ENCODE measurements at regions not wholly inside any gene's neighbourhood (a gene's known extent, or its start where the extent isn't known, plus 50 kb on each side); places are given as distances from the start of the nearest gene placed in this dataset.
"Not testable (repeated sequence)": the region's sequence is repeated elsewhere in the genome, so short reads cannot be mapped to it uniquely, and the experiment has no call there.

GRCh38 chr4:131304686-131305085 lies 1844.4 kb upstream of the PCDH10 start:
- peak; percentile 42 for DNase-seq (ENCODE audit: low spot score)

GRCh38 chr4:131309628-131310027 lies 1839.5 kb upstream of the PCDH10 start:
- DNase-seq (ENCODE audit: low spot score) = no peak

DNA sequence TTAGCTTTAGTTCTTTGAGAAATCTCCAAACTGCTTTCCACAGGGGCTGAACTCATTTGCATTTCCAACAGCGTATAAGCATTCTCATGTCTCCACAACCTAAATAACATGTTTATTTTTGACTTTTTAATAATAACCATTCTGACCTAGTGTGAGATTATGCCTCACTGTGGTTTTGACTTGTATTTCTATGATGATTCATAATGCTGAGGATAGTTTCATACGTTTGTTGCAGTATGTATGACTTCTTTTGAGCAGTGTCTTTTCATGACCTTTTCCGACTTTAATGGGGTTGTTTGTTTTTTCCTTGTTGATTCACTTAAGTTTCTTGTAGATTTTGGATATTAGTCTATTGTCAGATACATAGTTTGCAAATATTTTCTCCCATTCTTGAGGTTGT lies 1833.0 kb upstream of the PCDH10 start:
- no peak for DNase-seq (ENCODE audit: low spot score)

DNA sequence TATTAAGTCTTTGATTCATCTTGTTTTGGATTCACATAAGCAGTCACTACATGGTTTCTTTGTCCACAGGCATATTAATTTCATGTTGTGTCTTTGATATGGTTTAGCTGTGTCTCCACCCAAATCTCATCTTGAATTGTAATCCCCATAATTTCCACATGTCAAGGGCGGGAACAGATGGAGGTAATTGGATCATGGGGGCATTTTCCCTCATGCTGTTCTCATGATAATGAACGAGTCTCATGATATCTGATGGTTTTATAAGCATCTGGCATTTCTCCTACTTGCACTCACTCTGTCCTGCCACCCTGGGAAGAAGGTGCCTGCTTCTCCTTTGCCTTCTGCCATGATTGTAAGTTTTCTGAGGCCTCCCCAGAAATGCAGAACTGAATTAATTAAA lies 1811.2 kb upstream of the PCDH10 start:
- DNase-seq (ENCODE audit: low spot score) = no peak

DNA sequence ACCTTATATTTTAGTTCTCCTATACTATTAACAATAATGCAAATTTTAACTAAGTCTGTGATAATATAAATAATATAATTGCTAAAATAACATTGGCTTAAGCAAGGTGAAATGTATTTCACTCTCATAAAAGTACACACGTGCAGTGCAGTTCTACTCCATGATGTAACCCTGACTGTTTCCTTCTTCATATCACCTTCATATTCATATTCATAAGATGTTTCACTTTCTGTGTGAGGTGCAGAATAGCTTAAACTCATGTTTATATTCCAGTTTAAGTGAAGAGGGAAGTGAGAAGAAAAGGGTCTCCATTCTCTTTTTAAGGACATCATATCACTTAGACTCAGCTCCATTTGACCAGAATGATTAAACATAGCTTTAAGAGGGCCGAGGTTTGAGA lies 1810.0 kb upstream of the PCDH10 start:
- DNase-seq (ENCODE audit: low spot score) = no peak

DNA sequence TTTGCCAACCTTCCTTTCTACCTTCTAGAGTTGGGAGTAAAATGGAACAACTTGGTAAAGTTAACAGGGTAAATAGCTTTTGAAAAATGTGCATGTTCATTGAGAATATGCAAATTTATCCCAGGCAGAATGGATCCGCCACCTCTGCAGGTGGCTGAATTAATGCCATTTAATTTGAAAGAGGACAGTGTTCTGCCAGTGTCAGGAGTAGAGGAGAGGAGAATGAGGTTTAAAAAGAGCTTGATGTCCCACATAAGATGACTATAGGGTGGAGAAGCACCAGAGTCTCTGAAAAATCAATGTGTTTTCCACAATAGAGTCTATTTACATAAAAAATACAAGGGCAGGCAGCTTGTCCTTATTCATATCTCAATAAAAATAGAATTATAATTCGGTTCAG lies 1804.3 kb upstream of the PCDH10 start:
- DNase-seq (ENCODE audit: low spot score) = no peak

DNA sequence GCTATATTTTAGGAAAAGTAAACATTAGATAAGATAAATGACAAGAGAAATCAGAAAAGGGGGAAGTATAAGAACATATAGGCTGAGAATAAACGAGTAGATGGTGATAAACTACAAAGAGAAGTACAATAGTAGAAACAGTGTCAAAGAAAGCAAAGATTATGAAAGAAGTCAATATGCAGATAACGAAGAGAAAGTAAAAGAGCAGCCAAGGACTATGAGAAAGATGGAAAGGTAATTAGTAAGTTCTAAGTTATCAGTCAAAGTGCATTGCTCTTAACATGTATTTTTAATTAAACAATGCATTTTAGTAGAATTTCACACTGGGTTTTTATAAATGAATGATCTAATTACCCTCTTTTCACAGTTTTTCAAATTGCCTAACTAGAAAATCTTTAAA lies 1801.3 kb upstream of the PCDH10 start:
- no peak for DNase-seq (ENCODE audit: low spot score)

DNA sequence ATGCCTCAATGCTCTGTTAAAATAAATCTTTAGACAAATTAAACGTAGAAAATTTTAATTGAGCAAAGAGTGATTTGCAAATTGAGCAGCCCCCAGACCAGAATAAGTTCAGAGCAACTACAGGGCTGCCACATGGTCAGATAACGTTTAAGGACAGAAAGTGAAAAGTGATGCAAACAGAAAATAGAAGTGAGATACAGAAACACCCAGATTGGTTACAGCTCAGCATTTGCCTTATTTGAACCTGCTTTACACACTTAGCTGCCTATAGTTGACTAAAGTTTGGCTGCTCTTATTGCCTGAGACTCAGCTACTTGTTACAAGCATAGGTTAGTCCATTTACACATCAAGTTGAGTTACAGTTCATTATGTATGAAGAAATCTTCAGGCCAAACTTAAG lies 1800.8 kb upstream of the PCDH10 start:
- no peak for DNase-seq (ENCODE audit: low spot score)

- DNase-seq (ENCODE audit: low spot score) = not testable (repeated sequence)
Observed at GRCh38 chr4:131352371-131352770, 1796.7 kb upstream of the PCDH10 start.

DNA sequence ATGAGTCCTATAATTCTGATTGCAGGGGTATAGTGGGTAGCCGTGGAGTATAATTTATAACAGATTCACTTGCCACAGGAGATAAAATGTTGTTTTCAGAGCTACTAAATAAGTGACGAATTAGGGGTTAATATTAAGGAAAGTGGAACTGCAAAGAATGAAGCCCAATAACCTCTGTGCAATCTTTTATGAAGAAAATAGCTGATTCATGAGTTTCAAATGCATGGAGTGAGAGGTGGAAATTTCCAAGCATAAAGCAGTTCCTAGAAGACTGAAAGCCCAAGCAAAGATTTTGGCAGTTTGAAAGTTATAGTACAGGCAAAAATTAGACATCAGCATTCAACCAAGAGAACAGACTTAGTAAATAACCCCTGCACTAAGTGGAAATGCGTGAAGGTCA lies 1782.4 kb upstream of the PCDH10 start:
- DNase-seq (ENCODE audit: low spot score) = no peak

DNA sequence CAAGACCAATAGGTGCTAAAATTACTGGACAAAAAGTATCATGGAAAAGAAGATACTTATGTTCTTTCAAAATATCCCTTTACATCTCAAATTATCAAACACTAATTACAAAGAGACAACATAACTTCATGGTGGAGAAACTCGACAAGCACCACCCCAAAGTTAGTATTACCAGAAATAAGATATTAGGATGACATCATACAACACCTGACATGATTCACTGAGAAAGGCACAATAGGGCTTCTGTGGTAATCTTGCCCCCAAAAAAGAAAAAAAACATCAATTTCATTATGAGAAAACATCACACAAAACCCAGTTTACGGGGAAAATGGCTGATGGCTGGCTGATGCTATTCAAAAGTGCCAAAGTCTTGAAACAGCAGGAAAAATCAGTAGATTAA lies 1781.7 kb upstream of the PCDH10 start:
- no peak for DNase-seq (ENCODE audit: low spot score)

DNA sequence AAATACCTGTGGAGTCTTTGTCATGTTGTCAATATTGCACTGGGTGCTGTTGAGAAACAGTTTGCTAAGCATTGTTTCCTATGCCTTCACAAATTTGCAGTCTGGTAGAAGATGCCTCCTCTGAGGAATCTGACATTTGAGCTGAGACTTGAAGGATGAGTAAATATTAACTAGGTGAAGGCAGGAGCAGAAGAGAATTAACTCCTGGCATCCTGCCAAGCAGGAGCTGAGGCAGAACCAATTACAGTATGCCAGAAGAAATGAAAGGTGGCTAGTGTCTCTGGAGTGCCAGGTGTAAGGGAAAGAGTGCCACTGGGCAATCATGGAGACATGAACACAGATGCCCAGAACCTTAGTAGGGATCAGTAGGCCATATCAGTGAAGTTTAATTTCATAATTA lies 1778.2 kb upstream of the PCDH10 start:
- DNase-seq (ENCODE audit: low spot score) = no peak

DNA sequence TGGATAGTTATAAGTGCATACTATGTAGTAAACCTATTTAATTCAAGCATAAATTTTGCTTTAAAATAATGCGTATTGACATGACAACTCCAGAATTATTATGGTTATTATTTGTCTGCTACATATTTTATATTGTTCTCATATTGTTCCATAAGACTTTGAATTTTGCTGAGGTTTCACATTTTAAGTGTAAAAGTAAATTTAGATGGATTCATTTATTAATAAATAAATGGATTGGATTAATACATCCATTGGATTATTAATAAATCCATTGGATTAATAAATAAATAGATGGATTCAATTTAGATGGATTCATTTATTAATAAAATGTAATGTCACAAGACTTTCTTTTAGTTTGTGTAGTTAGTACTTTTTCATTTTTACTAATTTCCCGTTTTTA lies 1768.0 kb upstream of the PCDH10 start:
- DNase-seq (ENCODE audit: low spot score) = no peak

- no peak for DNase-seq (ENCODE audit: low spot score)
Observed at GRCh38 chr4:131382839-131383238, 1766.3 kb upstream of the PCDH10 start.

DNA sequence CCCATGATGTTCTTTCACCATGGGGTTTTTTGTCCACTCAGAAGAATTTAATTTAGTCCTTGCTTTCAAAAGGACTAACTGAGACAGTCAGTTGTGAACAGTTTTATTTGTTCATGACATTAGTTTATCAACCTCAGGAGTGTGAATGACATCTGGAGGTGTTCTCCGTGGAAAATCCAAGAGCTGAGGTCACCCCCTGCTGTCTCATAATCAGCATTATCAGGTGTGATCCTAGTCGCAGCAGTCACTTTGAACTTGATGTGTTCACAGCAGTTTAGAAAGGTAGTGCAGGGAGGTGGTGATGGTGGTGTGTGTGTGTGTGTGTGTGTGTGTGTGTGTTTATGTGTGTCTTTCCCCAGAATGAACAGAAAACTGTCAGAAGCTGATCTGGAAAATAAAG lies 1760.8 kb upstream of the PCDH10 start:
- no peak for DNase-seq (ENCODE audit: low spot score)

DNA sequence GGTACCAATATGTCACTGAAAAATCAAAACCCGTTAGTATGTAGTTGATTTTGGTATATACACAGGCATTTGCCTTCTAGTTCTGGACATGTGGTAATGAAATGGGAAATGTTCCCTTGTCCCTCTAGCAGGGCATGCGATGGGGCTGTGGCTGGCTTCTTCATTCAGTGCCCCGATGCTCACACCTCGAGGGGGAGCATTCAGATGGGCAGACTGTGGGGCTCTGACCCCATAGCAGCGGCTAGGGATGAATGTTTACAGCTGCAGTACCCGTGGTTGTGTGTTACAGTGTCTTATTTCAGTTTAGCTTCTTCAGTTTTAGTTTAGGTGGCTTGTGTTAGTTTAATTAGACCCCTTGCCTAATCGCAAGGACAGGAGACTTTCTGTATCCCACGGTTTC lies 1741.0 kb upstream of the PCDH10 start:
- no peak for DNase-seq (ENCODE audit: low spot score)

DNA sequence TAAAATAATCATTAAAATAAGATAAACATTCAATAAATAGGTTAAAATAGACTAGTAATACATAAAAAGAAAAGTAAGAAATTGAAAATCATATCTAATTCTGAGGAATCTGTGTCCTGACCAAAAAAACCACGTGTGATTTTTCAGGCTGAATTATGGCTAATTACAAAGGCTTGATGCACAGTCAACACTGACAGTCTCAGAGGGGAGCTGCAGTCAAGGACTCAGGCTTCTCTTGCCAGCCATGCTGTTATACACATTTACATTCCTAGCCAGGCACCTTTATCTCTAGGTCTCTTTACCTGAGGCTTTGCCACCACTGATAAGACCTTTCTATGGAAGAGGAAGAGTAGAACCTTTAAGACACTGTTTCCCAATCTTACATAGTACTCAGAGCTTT lies 1737.7 kb upstream of the PCDH10 start:
- DNase-seq (ENCODE audit: low spot score) = no peak

GRCh38 chr4:131419147-131419546 lies 1729.9 kb upstream of the PCDH10 start:
- DNase-seq (ENCODE audit: low spot score) = no peak

GRCh38 chr4:131426023-131426758 lies 1722.9 kb upstream of the PCDH10 start:
- DNase-seq (ENCODE audit: low spot score) = no peak

DNA sequence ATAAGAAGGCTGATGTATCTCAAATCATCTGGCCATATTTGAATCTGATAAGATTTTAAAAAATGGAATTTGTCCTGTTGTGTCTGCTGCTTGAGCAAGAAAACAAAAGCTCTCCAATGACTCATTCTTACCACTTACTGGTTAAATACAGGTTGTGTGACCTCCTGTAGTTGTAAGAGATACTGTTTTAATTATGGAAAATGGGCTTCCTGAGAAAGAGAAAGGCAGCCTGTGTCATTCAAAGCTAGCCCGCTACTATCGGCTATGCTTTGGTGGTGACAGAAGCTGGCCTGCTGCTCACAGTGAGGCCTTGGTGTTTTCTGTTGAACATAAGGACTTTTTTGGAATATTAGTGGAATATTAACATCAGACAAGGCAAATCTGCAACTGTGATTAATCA lies 1722.1 kb upstream of the PCDH10 start:
- peak; percentile 3 for DNase-seq (ENCODE audit: low spot score)

DNA sequence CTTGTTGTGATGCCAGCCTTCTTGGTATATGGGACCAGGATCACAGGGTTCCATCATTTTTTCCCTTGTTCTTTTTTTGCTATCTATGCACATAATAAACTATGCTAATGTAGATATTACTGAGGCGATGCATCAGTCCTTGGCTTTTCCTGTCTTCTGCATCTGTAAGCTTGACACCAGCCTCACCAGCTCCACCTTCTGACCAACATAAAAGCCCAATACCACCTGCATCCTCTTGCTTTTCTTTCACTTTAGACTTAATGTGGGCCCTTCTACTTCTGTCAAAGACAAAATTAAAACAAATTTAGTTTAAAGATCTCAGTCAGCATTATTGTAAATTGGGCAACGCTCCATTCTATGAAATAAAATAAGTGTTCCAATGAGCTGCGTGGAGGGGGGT lies 1718.8 kb upstream of the PCDH10 start:
- no peak for DNase-seq (ENCODE audit: low spot score)

- no peak for DNase-seq (ENCODE audit: low spot score)
Observed at GRCh38 chr4:131441004-131441688, 1707.9 kb upstream of the PCDH10 start.

DNA sequence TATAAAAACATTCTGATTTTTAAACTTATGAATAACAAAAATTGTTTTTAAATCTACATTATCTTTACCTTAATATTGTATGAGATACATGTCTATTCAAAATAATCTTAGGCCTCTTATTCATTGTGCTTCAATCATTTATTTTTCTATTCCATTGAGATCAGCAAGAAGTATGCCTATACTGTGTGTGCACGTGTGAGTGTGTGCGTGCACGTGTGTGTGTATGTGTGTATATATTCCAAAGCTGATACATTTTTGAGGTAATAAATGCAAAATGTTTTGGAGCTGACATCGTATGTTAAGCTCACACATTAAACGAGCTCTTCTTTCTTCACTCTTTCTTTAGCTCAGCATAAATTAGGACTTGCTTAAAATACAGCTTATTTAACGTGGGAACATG lies 1701.2 kb upstream of the PCDH10 start:
- no peak for DNase-seq (ENCODE audit: low spot score)
